Endodermal cell (in vitro differentiated cells): ENCODE measurements at regions not wholly inside any gene's neighbourhood (a gene's known extent, or its start where the extent isn't known, plus 50 kb on each side); places are given as distances from the start of the nearest gene placed in this dataset.

Experiments
- DNase-seq: peaks from one replicate; pipeline ENCODE4 v3.0.0-alpha.2; 2017
- H3K27ac ChIP-seq: 2 replicates; pipeline ENCODE4 v1.5.1; 2013; ENCODE audit warnings: mild to moderate bottlenecking, low read depth, low read length, moderate library complexity
- H3K27me3 ChIP-seq: 2 replicates; pipeline ENCODE4 v1.6.1; 2013; ENCODE audit warnings: mild to moderate bottlenecking, low read length, moderate library complexity; ENCODE audit not compliant: insufficient read depth, control insufficient read depth, poor library complexity, severe bottlenecking
- H3K36me3 ChIP-seq: 2 replicates; pipeline ENCODE4 v1.7.0; 2013; ENCODE audit warnings: mild to moderate bottlenecking, low read length, moderate library complexity; ENCODE audit not compliant: control insufficient read depth, insufficient read depth
- H3K4me1 ChIP-seq: one replicate; pipeline ENCODE4 v1.7.0; 2013; ENCODE audit warnings: low read length; ENCODE audit not compliant: control insufficient read depth, insufficient read depth
- H3K4me3 ChIP-seq: 2 replicates; pipeline ENCODE4 v1.5.1; 2013; ENCODE audit warnings: mild to moderate bottlenecking, low read length, moderate library complexity
- H3K9ac ChIP-seq: 2 replicates; pipeline ENCODE4 v1.6.1; 2013; ENCODE audit warnings: mild to moderate bottlenecking, low read length, moderate library complexity; ENCODE audit not compliant: poor library complexity, severe bottlenecking; ENCODE audit errors: extremely low read depth
- H3K9me3 ChIP-seq: 2 replicates; pipeline ENCODE4 v1.6.1; 2013; ENCODE audit warnings: mild to moderate bottlenecking, low read length, moderate library complexity; ENCODE audit not compliant: control insufficient read depth
- H3K27ac Mint-ChIP-seq: 2 replicates; pipeline ENCODE4 v1.8.0; 2020; ENCODE audit warnings: mixed read lengths
- H3K27me3 Mint-ChIP-seq: 2 replicates; pipeline ENCODE4 v1.8.0; 2021; ENCODE audit warnings: mild to moderate bottlenecking, mixed read lengths; ENCODE audit not compliant: insufficient read depth
- H3K36me3 Mint-ChIP-seq: 2 replicates; pipeline ENCODE4 v1.8.0; 2020; ENCODE audit warnings: low read depth, mixed read lengths
- H3K4me1 Mint-ChIP-seq: 2 replicates; pipeline ENCODE4 v1.8.0; 2020; ENCODE audit warnings: mixed read lengths
- H3K4me3 Mint-ChIP-seq: 2 replicates; pipeline ENCODE4 v1.8.0; 2020; ENCODE audit warnings: mild to moderate bottlenecking, moderate library complexity, mixed read lengths
- H3K9me3 Mint-ChIP-seq: 2 replicates; pipeline ENCODE4 v1.8.0; 2020; ENCODE audit warnings: mild to moderate bottlenecking, mixed read lengths
- WGBS, 2 experiments: methylation state at CpG; one replicate each; pipeline versions ENCODE4 v1.1.5 to v1.1.7; 2013; ENCODE audit warnings: missing lambda C conversion rate in 2 of 2, mixed read lengths in 1 of 2; ENCODE audit not compliant: insufficient coverage in 1 of 2, insufficient read length in 1 of 2; 5-methylcytosine and 5-hydroxymethylcytosine counted together
- TF ChIP-seq, protein P1 (sequence below): fragments of 200-600 bp; sonication (generic); conservative IDR thresholded peaks from 2 replicates; pipeline ENCODE4 v1.5.0; 2021; ENCODE audit warnings: antibody characterized with exemption, mild to moderate bottlenecking

DNA sequence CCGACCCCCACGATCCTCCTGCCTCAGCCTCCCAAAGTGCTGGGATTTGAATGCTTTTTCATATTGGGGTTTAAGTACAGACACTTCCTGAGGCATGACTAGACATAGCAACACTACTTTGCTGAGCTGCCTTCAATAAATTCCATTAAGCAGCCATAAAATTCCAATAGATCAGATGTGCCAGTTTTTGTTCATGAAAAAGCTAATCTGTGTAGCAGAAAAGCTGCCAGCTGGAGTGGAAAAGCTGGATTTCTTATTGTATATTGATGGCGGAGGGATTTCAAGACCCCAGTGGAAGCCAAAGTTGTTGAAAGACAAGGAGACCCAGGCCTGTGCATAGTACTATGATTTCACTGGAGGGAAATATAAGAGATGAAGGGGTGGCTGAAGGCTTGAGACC, 209.0 kb upstream of the NUDT4 start:
- Histone ChIP-seq H3K4me3 (no peak overlapping the region), H3K9ac (no peak overlapping the region), H3K36me3 (no peaks in the 10 kb centered on the region), H3K4me1 (no peaks in the 10 kb centered on the region), H3K9me3 (no peaks in the 10 kb centered on the region), H3K27ac (no peak overlapping the region), H3K27me3 (no peaks in the 10 kb centered on the region)
- Mint-ChIP-seq H3K27me3 (peaks cover 18% of the 10 kb centered on the region), H3K4me1 (peaks cover 25% of the 10 kb centered on the region), H3K9me3 (no peaks in the 10 kb centered on the region), H3K36me3 (no peaks in the 10 kb centered on the region), H3K27ac (no peak overlapping the region), H3K4me3 (no peak overlapping the region)
- no peak for DNase-seq
- WGBS, 2 experiments, result 83 to 98% methylated on average over 3 of the region's 3 CpGs
- TF ChIP-seq, protein P1, sequence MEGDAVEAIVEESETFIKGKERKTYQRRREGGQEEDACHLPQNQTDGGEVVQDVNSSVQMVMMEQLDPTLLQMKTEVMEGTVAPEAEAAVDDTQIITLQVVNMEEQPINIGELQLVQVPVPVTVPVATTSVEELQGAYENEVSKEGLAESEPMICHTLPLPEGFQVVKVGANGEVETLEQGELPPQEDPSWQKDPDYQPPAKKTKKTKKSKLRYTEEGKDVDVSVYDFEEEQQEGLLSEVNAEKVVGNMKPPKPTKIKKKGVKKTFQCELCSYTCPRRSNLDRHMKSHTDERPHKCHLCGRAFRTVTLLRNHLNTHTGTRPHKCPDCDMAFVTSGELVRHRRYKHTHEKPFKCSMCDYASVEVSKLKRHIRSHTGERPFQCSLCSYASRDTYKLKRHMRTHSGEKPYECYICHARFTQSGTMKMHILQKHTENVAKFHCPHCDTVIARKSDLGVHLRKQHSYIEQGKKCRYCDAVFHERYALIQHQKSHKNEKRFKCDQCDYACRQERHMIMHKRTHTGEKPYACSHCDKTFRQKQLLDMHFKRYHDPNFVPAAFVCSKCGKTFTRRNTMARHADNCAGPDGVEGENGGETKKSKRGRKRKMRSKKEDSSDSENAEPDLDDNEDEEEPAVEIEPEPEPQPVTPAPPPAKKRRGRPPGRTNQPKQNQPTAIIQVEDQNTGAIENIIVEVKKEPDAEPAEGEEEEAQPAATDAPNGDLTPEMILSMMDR, result no peak

DNA sequence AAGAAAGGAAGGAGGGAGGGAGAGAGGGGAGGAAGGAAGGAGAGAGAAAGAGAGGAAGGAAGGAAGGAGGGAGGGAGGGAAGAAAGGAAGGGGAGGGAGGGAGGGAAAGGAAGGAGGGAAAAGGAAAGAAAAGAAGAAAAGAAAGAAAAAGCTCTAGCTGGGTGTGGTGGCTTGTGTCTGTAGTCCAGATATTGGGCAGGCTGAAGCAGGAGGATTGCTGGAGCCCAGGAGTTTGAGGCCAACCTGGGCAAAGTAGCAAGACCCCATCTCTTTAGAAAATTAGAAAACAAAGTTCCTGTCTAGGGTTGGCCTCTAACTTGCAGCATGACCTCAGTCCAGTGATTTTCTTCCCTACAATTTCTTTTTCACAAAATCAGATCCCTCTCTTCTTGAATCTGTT, 208.2 kb upstream of the NUDT4 start:
- TF ChIP-seq, protein P1, result no peak
- DNase-seq, result no peak
- Histone ChIP-seq H3K4me3 (no peak overlapping the region), H3K9me3 (no peaks in the 10 kb centered on the region), H3K27ac (no peak overlapping the region), H3K9ac (no peak overlapping the region), H3K27me3 (no peaks in the 10 kb centered on the region), H3K4me1 (no peaks in the 10 kb centered on the region), H3K36me3 (no peaks in the 10 kb centered on the region)
- Mint-ChIP-seq H3K27ac (no peak overlapping the region), H3K9me3 (no peaks in the 10 kb centered on the region), H3K4me1 (peaks cover 19% of the 10 kb centered on the region), H3K4me3 (no peak overlapping the region), H3K36me3 (no peaks in the 10 kb centered on the region), H3K27me3 (peaks cover 18% of the 10 kb centered on the region)

DNA sequence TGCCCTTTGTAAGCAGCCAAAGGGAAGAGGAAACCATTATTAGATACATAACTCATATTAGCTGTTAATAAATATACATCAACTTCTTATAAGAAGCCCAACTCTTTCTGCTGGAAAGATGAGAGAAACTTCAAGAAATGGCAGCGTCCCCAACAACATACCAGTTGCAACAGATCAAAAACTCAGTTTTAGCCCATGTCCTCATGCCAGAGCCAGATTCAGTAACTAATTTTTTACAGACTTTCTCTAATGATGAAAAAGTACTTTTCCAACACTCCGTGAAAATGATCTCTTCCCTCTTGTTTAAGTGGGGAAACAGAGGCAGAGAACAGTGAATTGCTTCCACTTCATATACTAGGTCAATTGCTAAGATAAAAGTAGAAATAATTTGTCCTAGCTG, 206.8 kb upstream of the NUDT4 start:
- peaks cover 18% of the 10 kb centered on the region for H3K27me3 Mint-ChIP-seq
- H3K4me3 Mint-ChIP-seq, result no peak overlapping the region
- no peaks in the 10 kb centered on the region for H3K36me3 Mint-ChIP-seq
- no peak overlapping the region for H3K27ac ChIP-seq
- H3K27me3 ChIP-seq, result no peaks in the 10 kb centered on the region
- no peaks in the 10 kb centered on the region for H3K4me1 ChIP-seq
- H3K36me3 ChIP-seq, result no peaks in the 10 kb centered on the region
- no peak for DNase-seq
- WGBS, 2 experiments, result 89 to 95% methylated on average over 1 to 2 of the region's 2 CpGs
- no peaks in the 10 kb centered on the region for H3K9me3 ChIP-seq
- TF ChIP-seq, protein P1, result no peak
- no peak overlapping the region for H3K9ac ChIP-seq
- peaks cover 11% of the 10 kb centered on the region for H3K4me1 Mint-ChIP-seq
- no peaks in the 10 kb centered on the region for H3K9me3 Mint-ChIP-seq
- no peak overlapping the region for H3K4me3 ChIP-seq
- H3K27ac Mint-ChIP-seq, result no peak overlapping the region
